ENCODE measurements at regions not wholly inside any gene's neighbourhood (a gene's known extent, or its start where the extent isn't known, plus 50 kb on each side); places are given as distances from the start of the nearest gene placed in this dataset.

DNA sequence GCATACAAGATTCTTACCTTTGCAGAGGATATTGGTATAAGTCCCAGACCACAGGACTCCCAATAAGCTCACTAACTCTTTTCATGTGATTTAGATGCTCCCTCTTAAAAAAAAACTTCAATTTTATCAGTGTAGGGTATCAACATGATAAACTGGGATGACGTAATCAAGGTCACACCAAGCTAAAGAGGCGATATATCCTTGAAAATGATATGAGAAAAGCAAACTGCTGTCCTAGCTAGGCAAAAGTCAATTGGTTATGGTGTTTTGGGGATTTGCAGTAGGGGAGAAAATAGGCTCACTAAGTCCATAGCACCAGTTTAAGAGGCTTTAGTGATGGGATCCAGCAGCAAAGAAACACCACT, 354.4 kb downstream of the DIRAS2 start:
- Histone ChIP-seq H3K9me3 (no peaks in the 10 kb centered on the region), H3K4me1 (no peaks in the 10 kb centered on the region), H3K4me3 (no peak overlapping the region), H3K27ac (no peak overlapping the region), H3K36me3 (no peaks in the 10 kb centered on the region), H3K27me3 (no peaks in the 10 kb centered on the region)
- WGBS, 2 donors, result 79 to 98% methylated on average over 2 of the region's 2 CpGs
- DNase-seq, result no peak
- TF ChIP-seq CTCF (IDR thresholded peaks at IDR 0.05) (no peak), POLR2AphosphoS5 (IDR thresholded peaks at IDR 0.05) (no peak), EP300 (IDR thresholded peaks at IDR 0.05) (no peak), POLR2A (IDR thresholded peaks at IDR 0.05) (no peak)
- ATAC-seq (ENCODE audit: low FRiP score in 2 of 2), result no peak

GRCh38 chr9:90290716-90291485, 351.7 kb downstream of the DIRAS2 start:
- ATAC-seq (ENCODE audit: low FRiP score in 2 of 2), result no peak
- no peak for DNase-seq
- 76 to 80% methylated on average over 5 of the region's 5 CpGs for WGBS, 2 donors
- no peak overlapping the region for H3K4me3 ChIP-seq
- no peaks in the 10 kb centered on the region for H3K27me3 ChIP-seq
- no peaks in the 10 kb centered on the region for H3K36me3 ChIP-seq
- H3K9me3 ChIP-seq, result no peaks in the 10 kb centered on the region
- no peak overlapping the region for H3K27ac ChIP-seq
- TF ChIP-seq POLR2AphosphoS5 (IDR thresholded peaks at IDR 0.05) (no peak), POLR2A (IDR thresholded peaks at IDR 0.05) (no peak), EP300 (IDR thresholded peaks at IDR 0.05) (no peak), CTCF (IDR thresholded peaks at IDR 0.05) (no peak)
- no peaks in the 10 kb centered on the region for H3K4me1 ChIP-seq

GRCh38 chr9:90296539-90296938, 346.1 kb downstream of the DIRAS2 start:
- TF ChIP-seq CTCF (IDR thresholded peaks at IDR 0.05) (no peak), POLR2AphosphoS5 (IDR thresholded peaks at IDR 0.05) (no peak), EP300 (IDR thresholded peaks at IDR 0.05) (no peak), POLR2A (IDR thresholded peaks at IDR 0.05) (no peak)
- H3K4me3 ChIP-seq, result no peak overlapping the region
- no peaks in the 10 kb centered on the region for H3K4me1 ChIP-seq
- DNase-seq, result no peak
- H3K27ac ChIP-seq, result no peak overlapping the region
- no peaks in the 10 kb centered on the region for H3K36me3 ChIP-seq
- WGBS, 2 donors, result 53 to 57% methylated on average over 6 of the region's 6 CpGs
- no peak for ATAC-seq (ENCODE audit: low FRiP score in 2 of 2)
- H3K9me3 ChIP-seq, result no peaks in the 10 kb centered on the region
- no peaks in the 10 kb centered on the region for H3K27me3 ChIP-seq

- 57 to 77% methylated on average over 5 of the region's 5 CpGs for WGBS, 2 donors
- ATAC-seq (ENCODE audit: low FRiP score in 2 of 2), result no peak
- no peak for DNase-seq
- H3K4me3 ChIP-seq, result no peak overlapping the region
- no peaks in the 10 kb centered on the region for H3K9me3 ChIP-seq
- no peaks in the 10 kb centered on the region for H3K4me1 ChIP-seq
- no peaks in the 10 kb centered on the region for H3K27me3 ChIP-seq
- no peak overlapping the region for H3K27ac ChIP-seq
- TF ChIP-seq EP300 (IDR thresholded peaks at IDR 0.05) (no peak), CTCF (IDR thresholded peaks at IDR 0.05) (no peak), POLR2AphosphoS5 (IDR thresholded peaks at IDR 0.05) (no peak), POLR2A (IDR thresholded peaks at IDR 0.05) (no peak)
- no peaks in the 10 kb centered on the region for H3K36me3 ChIP-seq
These were observed 342.7 kb downstream of the DIRAS2 start for GRCh38 chr9:90299968-90300367.

All from upper lobe of left lung (tissue), 6 donors.